AG04450 (cell line): ENCODE measurements at regions not wholly inside any gene's neighbourhood (a gene's known extent, or its start where the extent isn't known, plus 50 kb on each side); places are given as distances from the start of the nearest gene placed in this dataset.
"Not testable (repeated sequence)": the region's sequence is repeated elsewhere in the genome, so short reads cannot be mapped to it uniquely, and the experiment has no call there.

Source experiments
- CTCF ChIA-PET: fragments of 300-600, 350-600 bp; formaldehyde crosslinking; extraction: SDS; loops from one replicate; lab custom pipeline; 2022; ENCODE audit warnings: antibody characterized with exemption, inconsistent platforms; lab: Charles Lee
- POLR2A ChIA-PET: fragments of 350-600 bp; formaldehyde crosslinking; extraction: SDS; loops from one replicate; lab custom pipeline; 2021; ENCODE audit warnings: antibody characterized with exemption, inconsistent platforms; lab: Yijun Ruan, JAX
- DNase-seq: peaks from one replicate; pipeline ENCODE4 v3.0.0-alpha.2; 2011; ENCODE audit warnings: low read depth, low spot score
- H3K27ac ChIP-seq: one replicate; pipeline ENCODE4 v1.5.1; 2012; ENCODE audit warnings: low read depth, low read length, control low read depth
- H3K27me3 ChIP-seq: one replicate; pipeline ENCODE4 v1.6.0; 2012; ENCODE audit warnings: low read length; ENCODE audit not compliant: control insufficient read depth, insufficient read depth
- H3K4me3 ChIP-seq: 2 replicates; pipeline ENCODE4 v1.5.1; 2011; ENCODE audit warnings: mild to moderate bottlenecking, low read depth, low read length, control low read depth
- H3K9me3 ChIP-seq: 2 replicates; pipeline ENCODE4 v1.5.1; 2012; ENCODE audit warnings: low read length; ENCODE audit not compliant: control insufficient read depth, insufficient read depth
- CTCF ChIP-seq: IDR thresholded peaks from 2 replicates; pipeline ENCODE4 v1.5.1; 2011; ENCODE audit warnings: low read depth, low read length, control low read depth, inconsistent platforms

- no peaks in the 10 kb centered on the region for H3K9me3 ChIP-seq
- CTCF ChIA-PET, result no interaction called here
- H3K4me3 ChIP-seq, result no peak overlapping the region
- TF ChIP-seq CTCF, result no peak
- H3K27me3 ChIP-seq, result no peaks in the 10 kb centered on the region
- POLR2A ChIA-PET, result interaction anchor here (0.7 kb wide), 1 partner anchor 25 kb away, joined by 6 read pairs; no protein-coding TSS in a partner anchor
- no peak for DNase-seq
- no peak overlapping the region for H3K27ac ChIP-seq
Observed at GRCh38 chr2:37770797-37771196, 99.4 kb upstream of the CDC42EP3 start.

GRCh38 chr2:37771600-37772088 is 100.2 kb upstream of the CDC42EP3 start:
- ChIA-PET POLR2A (no interaction called here), CTCF (no interaction called here)
- DNase-seq, result no peak
- Histone ChIP-seq H3K27ac (peak overlapping the region; percentile 61), H3K27me3 (no peaks in the 10 kb centered on the region), H3K9me3 (no peaks in the 10 kb centered on the region), H3K4me3 (no peak overlapping the region)
- TF ChIP-seq CTCF, result 0 out of 2 replicates have a peak, but pooled peaks have one; percentile 4

GRCh38 chr2:37773371-37774130 is 102.1 kb upstream of the CDC42EP3 start:
- ChIA-PET POLR2A (no interaction called here), CTCF (no interaction called here)
- H3K27ac ChIP-seq, result no peak overlapping the region

DNA sequence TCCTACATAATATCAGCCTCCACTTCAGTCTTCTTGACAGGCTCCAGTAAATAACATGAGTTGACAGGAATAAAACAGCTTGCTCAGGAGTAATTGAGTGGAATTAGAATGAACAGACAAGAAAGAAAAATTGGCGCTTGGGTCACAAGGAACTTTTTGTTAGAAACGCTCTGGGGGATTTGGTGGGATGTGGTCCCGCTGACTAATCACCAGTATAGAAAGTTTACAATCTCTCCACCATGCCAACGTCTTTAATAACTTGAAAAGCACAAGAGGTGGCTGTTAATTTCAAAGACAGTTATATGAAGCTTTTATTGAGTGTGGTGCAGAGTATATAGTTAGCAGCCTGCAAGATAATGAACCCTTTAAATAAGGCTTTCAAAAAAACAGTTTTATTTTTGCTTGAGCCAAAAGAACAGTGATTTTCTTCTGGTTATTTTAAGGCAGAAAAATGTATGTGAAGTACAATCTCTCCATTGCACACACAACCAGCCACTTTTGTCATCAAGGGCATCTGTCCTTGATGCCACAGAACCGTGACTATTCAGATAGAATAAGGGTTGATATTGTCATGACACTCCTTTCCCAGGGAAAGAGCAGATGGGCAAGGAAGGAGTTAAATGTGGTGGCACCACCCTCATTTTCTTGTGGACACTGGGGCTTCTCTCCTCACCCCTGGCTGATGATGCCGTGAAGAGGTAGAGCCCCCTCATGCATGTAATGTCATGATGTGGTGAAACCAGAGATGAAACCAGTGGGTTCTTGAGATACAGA is 102.9 kb upstream of the CDC42EP3 start:
- H3K9me3 ChIP-seq, CTCF ChIA-PET, POLR2A ChIA-PET, H3K27ac ChIP-seq, H3K27me3 ChIP-seq, H3K4me3 ChIP-seq, DNase-seq: not testable (repeated sequence)

More at GRCh38 chr2:37773371-37774130, 102.1 kb upstream of the CDC42EP3 start:
- Histone ChIP-seq H3K9me3 (no peaks in the 10 kb centered on the region), H3K27me3 (no peaks in the 10 kb centered on the region), H3K4me3 (no peak overlapping the region)
- TF ChIP-seq CTCF, result no peak
- no peak for DNase-seq

- no peaks in the 10 kb centered on the region for H3K27me3 ChIP-seq
- H3K27ac ChIP-seq, result peak overlapping the region; percentile 87
- DNase-seq, result no peak
- H3K4me3 ChIP-seq, result no peak overlapping the region
- H3K9me3 ChIP-seq, result no peaks in the 10 kb centered on the region
- CTCF ChIA-PET, result interaction anchor here (2.3 kb wide), 1 partner anchor 102 kb away, joined by 12 read pairs; no protein-coding TSS in a partner anchor
- POLR2A ChIA-PET, result interaction anchor here (1.1 to 2.1 kb wide), 4 partner anchors 9 to 108 kb away, joined by 3 to 8 read pairs (median 5); no protein-coding TSS in a partner anchor
- TF ChIP-seq CTCF, result no peak
Observed at GRCh38 chr2:37774976-37775907, 103.8 kb upstream of the CDC42EP3 start.
